ENCODE measurements at regions not wholly inside any gene's neighbourhood (a gene's known extent, or its start where the extent isn't known, plus 50 kb on each side); places are given as distances from the start of the nearest gene placed in this dataset.

DNA sequence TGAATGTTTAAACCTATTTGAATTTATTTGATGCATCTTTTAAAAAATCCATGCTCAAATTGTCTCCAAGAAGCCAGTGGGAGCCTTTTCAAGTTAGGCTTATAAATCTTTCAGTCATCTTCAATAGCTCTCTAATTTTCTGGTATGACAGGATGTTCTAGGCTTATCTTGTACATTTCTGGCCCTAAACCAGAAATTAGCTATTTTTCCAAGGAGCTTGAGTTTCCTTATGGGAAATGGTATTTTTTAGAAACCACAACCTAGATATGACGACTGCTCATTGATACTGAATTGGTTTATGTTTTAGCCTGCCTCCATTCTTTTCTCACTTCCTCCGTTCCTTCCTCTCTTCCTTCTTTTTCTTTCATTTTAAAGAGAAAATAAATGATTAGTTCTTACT is 172.3 kb downstream of the SPRY1 start:
- TF ChIP-seq CTCF (conservative IDR thresholded peaks at IDR 0.05; ENCODE audit: low read length), result no peak
- DNase-seq (ENCODE audit: low read depth), result no peak

DNA sequence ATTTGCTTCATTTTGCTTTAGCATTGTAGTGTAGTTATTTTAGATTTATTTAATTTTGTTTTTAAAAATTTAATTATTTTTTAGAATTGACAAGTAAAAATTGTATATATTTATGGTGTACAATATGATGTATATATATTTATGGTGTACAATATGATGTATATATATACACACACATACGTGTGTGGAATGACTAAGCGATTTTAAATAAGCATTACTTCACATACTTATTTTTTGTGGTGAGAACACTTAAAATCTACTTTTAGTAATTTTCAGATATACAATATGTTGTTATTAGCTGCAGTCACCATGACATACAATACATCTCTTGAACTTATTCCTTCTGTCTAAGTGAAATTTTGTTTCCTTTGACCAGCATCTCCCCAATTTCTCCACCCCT is 172.9 kb downstream of the SPRY1 start:
- TF ChIP-seq CTCF (conservative IDR thresholded peaks at IDR 0.05; ENCODE audit: low read length), result no peak
- DNase-seq (ENCODE audit: low read depth), result no peak
- no peak overlapping the region for H3K4me3 ChIP-seq (ENCODE audit: low read length)

More for the DNA sequence above, 172.3 kb downstream of the SPRY1 start:
- H3K4me3 ChIP-seq (ENCODE audit: low read length), result no peak overlapping the region

DNA sequence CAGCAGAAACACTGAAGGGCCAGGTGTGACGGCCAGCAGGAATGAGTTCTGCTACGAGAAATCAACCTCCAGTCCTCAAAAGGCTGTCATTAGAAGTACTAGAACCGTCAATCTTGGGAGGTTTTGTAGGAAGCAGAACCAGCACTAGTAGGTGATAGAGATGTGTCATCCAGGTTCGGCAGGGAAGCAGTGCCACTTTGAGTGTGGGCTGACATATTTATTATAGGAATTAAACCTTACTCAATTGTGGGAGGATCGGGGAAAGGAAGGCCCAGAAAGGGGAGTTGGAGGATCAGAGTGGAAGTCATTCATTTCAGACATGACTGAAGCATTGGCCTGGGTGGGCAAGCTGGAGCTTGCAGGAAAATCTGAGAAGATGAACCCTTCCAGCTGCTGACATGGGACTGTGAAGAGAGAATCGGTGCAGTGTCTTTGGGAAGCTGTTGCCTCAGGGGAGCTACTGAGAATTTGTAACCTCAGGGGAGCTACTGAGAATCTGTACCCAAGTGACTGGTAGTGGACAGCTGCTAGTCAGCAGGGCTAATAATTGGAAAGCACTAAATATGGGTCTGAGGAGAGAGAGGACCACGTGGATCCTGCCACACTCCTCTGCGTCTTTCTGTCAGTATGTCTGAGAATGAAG is 177.4 kb downstream of the SPRY1 start:
- no peak for DNase-seq (ENCODE audit: low read depth)
- H3K4me3 ChIP-seq (ENCODE audit: low read length), result no peak overlapping the region
- TF ChIP-seq CTCF (conservative IDR thresholded peaks at IDR 0.05; ENCODE audit: low read length), result no peak

GRCh38 chr4:123575291-123575690 is 178.7 kb downstream of the SPRY1 start:
- no peak for DNase-seq (ENCODE audit: low read depth)
- TF ChIP-seq CTCF (conservative IDR thresholded peaks at IDR 0.05; ENCODE audit: low read length), result no peak
- no peak overlapping the region for H3K4me3 ChIP-seq (ENCODE audit: low read length)

GRCh38 chr4:123577225-123577906 is 180.8 kb downstream of the SPRY1 start:
- no peak overlapping the region for H3K4me3 ChIP-seq (ENCODE audit: low read length)
- no peak for TF ChIP-seq CTCF (conservative IDR thresholded peaks at IDR 0.05; ENCODE audit: low read length)
- DNase-seq (ENCODE audit: low read depth), result no peak

GRCh38 chr4:123578276-123579029 is 181.9 kb downstream of the SPRY1 start:
- H3K4me3 ChIP-seq (ENCODE audit: low read length), result no peak overlapping the region
- no peak for TF ChIP-seq CTCF (conservative IDR thresholded peaks at IDR 0.05; ENCODE audit: low read length)
- DNase-seq (ENCODE audit: low read depth), result peak; percentile 6
